ENCODE measurements at regions not wholly inside any gene's neighbourhood (a gene's known extent, or its start where the extent isn't known, plus 50 kb on each side); places are given as distances from the start of the nearest gene placed in this dataset.

DNA sequence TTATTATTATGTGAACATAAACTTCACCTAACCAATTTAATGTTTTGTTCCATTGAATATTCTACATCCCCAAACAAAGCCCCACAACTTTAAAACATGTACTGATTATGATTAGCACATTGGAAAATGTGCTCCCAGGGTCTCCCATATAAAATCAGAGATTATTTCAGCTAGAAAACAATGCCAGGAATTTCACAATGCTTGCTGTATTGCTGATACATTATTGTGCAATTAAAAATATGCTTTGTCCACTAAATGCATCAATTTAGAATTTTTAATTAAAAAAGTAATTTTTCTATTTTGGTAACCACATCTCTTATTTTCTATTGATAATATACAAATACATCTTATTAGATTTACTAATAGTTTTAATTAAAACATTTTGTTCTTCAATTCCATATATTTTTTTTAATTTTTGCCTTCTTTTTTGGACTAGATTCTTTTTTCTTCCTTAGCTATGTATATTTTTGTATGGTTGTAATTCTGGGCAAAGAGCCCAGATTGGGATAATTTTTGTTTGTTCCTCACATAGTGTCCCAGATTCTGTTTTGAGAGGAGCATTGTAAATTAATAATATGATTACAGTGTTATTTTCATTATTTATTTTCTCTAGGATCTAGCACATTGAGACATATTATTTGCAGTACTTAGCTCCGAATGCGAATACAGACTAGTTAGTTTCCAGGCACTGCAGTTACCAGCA, 241.5 kb upstream of the CDH18 start:
- Histone ChIP-seq H4K20me1 (ENCODE audit: low read length) (no peaks in the 10 kb centered on the region), H3K4me1 (ENCODE audit: insufficient read depth, low read length) (no peaks in the 10 kb centered on the region), H3K4me2 (ENCODE audit: low read length) (no peak overlapping the region), H3K79me2 (ENCODE audit: low read length) (no peaks in the 10 kb centered on the region), H3K9ac (ENCODE audit: low read length) (no peak overlapping the region), H3F3A (ENCODE audit: low read length, unreplicated experiment) (no peaks in the 10 kb centered on the region), H3K27ac (ENCODE audit: low read length) (no peak overlapping the region), H3K27me3 (ENCODE audit: low read length) (no peaks in the 10 kb centered on the region), H3K9me2 (replicated peaks; ENCODE audit: low read length) (no peaks in the 10 kb centered on the region), H3K4me3 (ENCODE audit: low read length) (no peak overlapping the region), H2AFZ (ENCODE audit: low read length) (no peak overlapping the region), H3K36me3 (ENCODE audit: low read depth, low read length) (no peaks in the 10 kb centered on the region), H3K9me3 (ENCODE audit: low read length) (no peaks in the 10 kb centered on the region)
- DNase-seq = no peak
- ChIA-PET POLR2A (ENCODE audit: unreplicated experiment) (no interaction called here), CTCF (no interaction called here)
- no peak for ATAC-seq
- intact Hi-C loops (cut with micrococcal nuclease) = loop anchor here (2.0 kb wide), 1 partner anchor 435 kb away; no protein-coding TSS in a partner anchor
- no TSS peak for BruUV-seq (replicated peaks)
- TF ChIP-seq, protein P1, sequence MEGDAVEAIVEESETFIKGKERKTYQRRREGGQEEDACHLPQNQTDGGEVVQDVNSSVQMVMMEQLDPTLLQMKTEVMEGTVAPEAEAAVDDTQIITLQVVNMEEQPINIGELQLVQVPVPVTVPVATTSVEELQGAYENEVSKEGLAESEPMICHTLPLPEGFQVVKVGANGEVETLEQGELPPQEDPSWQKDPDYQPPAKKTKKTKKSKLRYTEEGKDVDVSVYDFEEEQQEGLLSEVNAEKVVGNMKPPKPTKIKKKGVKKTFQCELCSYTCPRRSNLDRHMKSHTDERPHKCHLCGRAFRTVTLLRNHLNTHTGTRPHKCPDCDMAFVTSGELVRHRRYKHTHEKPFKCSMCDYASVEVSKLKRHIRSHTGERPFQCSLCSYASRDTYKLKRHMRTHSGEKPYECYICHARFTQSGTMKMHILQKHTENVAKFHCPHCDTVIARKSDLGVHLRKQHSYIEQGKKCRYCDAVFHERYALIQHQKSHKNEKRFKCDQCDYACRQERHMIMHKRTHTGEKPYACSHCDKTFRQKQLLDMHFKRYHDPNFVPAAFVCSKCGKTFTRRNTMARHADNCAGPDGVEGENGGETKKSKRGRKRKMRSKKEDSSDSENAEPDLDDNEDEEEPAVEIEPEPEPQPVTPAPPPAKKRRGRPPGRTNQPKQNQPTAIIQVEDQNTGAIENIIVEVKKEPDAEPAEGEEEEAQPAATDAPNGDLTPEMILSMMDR (conservative IDR thresholded peaks at IDR 0.05; ENCODE audit: low read depth, low read length) = no peak
- no peak for TF ChIP-seq EZH2 (IDR thresholded peaks at IDR 0.05; ENCODE audit: low read length, unreplicated experiment)
- no peak for TF ChIP-seq EZH2phosphoT487 (IDR thresholded peaks at IDR 0.05; ENCODE audit: borderline replicate concordance, low read length)

DNA sequence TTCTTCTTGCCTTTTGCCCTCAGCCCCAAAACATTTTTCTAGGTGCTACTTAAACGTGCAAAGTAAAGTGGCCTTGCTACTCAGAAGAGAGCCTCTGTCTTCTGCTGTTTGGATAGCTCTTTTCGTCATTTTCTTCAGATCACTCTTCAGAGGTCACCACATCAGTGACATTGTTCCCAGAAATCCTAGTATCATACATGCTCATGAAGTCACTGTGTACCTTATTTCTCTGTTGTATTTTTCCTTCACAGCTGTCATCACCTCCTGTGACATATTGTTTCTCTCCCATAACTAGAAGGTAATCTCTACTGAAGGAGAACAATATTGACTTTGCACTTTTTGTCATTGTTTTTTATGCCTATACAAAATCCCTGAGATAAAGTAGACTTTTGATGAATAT, 237.0 kb upstream of the CDH18 start:
- intact Hi-C loops (cut with micrococcal nuclease) = no loop called here
- H3K36me3 ChIP-seq (ENCODE audit: low read depth, low read length) = no peaks in the 10 kb centered on the region

DNA sequence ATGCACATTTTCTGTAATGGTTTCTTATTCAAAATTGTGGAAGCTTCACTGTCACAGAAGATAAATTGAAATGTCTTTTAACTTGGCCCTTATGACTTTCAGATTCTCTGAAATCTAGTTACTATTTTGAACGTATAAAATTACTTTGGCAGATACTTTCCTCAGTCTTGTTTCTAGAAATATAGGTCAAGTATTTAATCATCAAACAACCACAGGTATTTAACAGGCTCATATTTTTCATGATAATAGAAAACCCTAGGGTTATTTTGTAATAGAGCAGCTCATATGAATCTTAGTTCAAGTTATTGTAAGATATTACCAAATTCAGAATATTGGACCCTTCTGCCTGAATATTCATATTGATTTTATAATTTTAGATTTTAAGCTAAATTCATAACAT, 236.0 kb upstream of the CDH18 start:
- Histone ChIP-seq H3K27ac (ENCODE audit: low read length) (no peak overlapping the region), H3K27me3 (ENCODE audit: low read length) (no peaks in the 10 kb centered on the region), H3K9me2 (replicated peaks; ENCODE audit: low read length) (no peaks in the 10 kb centered on the region), H3K9me3 (ENCODE audit: low read length) (no peaks in the 10 kb centered on the region), H3K4me2 (ENCODE audit: low read length) (no peak overlapping the region), H3K9ac (ENCODE audit: low read length) (no peak overlapping the region), H3K36me3 (ENCODE audit: low read depth, low read length) (no peaks in the 10 kb centered on the region), H4K20me1 (ENCODE audit: low read length) (no peaks in the 10 kb centered on the region), H2AFZ (ENCODE audit: low read length) (no peak overlapping the region), H3K4me1 (ENCODE audit: insufficient read depth, low read length) (no peaks in the 10 kb centered on the region), H3K4me3 (ENCODE audit: low read length) (no peak overlapping the region), H3F3A (ENCODE audit: low read length, unreplicated experiment) (no peaks in the 10 kb centered on the region), H3K79me2 (ENCODE audit: low read length) (no peaks in the 10 kb centered on the region)
- BruUV-seq (replicated peaks) = no TSS peak
- TF ChIP-seq EZH2 (IDR thresholded peaks at IDR 0.05; ENCODE audit: low read length, unreplicated experiment) (no peak), EZH2phosphoT487 (IDR thresholded peaks at IDR 0.05; ENCODE audit: borderline replicate concordance, low read length) (no peak)
- TF ChIP-seq, protein P1 (conservative IDR thresholded peaks at IDR 0.05; ENCODE audit: low read depth, low read length) = no peak
- ChIA-PET POLR2A (ENCODE audit: unreplicated experiment) (no interaction called here), CTCF (no interaction called here)
- intact Hi-C loops (cut with micrococcal nuclease) = no loop called here
- DNase-seq (no peak), ATAC-seq (no peak)

More for the DNA sequence above, 237.0 kb upstream of the CDH18 start:
- CTCF ChIA-PET = no interaction called here
- Histone ChIP-seq H3K9me3 (ENCODE audit: low read length) (no peaks in the 10 kb centered on the region), H3F3A (ENCODE audit: low read length, unreplicated experiment) (no peaks in the 10 kb centered on the region), H3K4me2 (ENCODE audit: low read length) (no peak overlapping the region), H2AFZ (ENCODE audit: low read length) (no peak overlapping the region), H3K27me3 (ENCODE audit: low read length) (no peaks in the 10 kb centered on the region), H3K4me1 (ENCODE audit: insufficient read depth, low read length) (no peaks in the 10 kb centered on the region), H3K4me3 (ENCODE audit: low read length) (no peak overlapping the region), H3K9ac (ENCODE audit: low read length) (no peak overlapping the region), H3K9me2 (replicated peaks; ENCODE audit: low read length) (no peaks in the 10 kb centered on the region), H4K20me1 (ENCODE audit: low read length) (no peaks in the 10 kb centered on the region), H3K79me2 (ENCODE audit: low read length) (no peaks in the 10 kb centered on the region), H3K27ac (ENCODE audit: low read length) (no peak overlapping the region)
- POLR2A ChIA-PET (ENCODE audit: unreplicated experiment) = no interaction called here
- ATAC-seq (no peak), DNase-seq (no peak)
- no peak for TF ChIP-seq EZH2 (IDR thresholded peaks at IDR 0.05; ENCODE audit: low read length, unreplicated experiment)
- TF ChIP-seq, protein P1 (conservative IDR thresholded peaks at IDR 0.05; ENCODE audit: low read depth, low read length) = no peak
- TF ChIP-seq EZH2phosphoT487 (IDR thresholded peaks at IDR 0.05; ENCODE audit: borderline replicate concordance, low read length) = no peak
- no TSS peak for BruUV-seq (replicated peaks)
